Type B pancreatic cell (in vitro differentiated cells): ENCODE measurements at regions not wholly inside any gene's neighbourhood (a gene's known extent, or its start where the extent isn't known, plus 50 kb on each side); places are given as distances from the start of the nearest gene placed in this dataset.

Experiments used
- DNase-seq: peaks from one replicate; pipeline ENCODE4 v3.0.0; 2021; ENCODE audit warnings: mixed read lengths; ENCODE audit not compliant: unreplicated experiment; ENCODE audit errors: extremely low spot score
- H3K27ac Mint-ChIP-seq: 2 replicates; pipeline ENCODE4 v1.8.0; 2021; ENCODE audit warnings: mild to moderate bottlenecking, mixed read lengths
- H3K27me3 Mint-ChIP-seq: 2 replicates; pipeline ENCODE4 v1.8.0; 2021; ENCODE audit warnings: mixed read lengths
- H3K36me3 Mint-ChIP-seq: 2 replicates; pipeline ENCODE4 v1.8.0; 2021; ENCODE audit warnings: mixed read lengths
- H3K4me1 Mint-ChIP-seq: one replicate; pipeline ENCODE4 v1.8.0; 2021; ENCODE audit warnings: mixed read lengths; ENCODE audit not compliant: unreplicated experiment
- H3K4me3 Mint-ChIP-seq: 2 replicates; pipeline ENCODE4 v1.8.0; 2021; ENCODE audit warnings: mild to moderate bottlenecking, mixed read lengths
- H3K9me3 Mint-ChIP-seq: 2 replicates; pipeline ENCODE4 v1.8.0; 2021; ENCODE audit warnings: mixed read lengths
- CTCF ChIP-seq: fragments of 200-600 bp; sonication (generic); conservative IDR thresholded peaks from 2 replicates; pipeline ENCODE4 v1.5.0; 2021; ENCODE audit warnings: antibody characterized with exemption, mild to moderate bottlenecking

- Mint-ChIP-seq H3K4me3 (no peak overlapping the region), H3K27ac (no peak overlapping the region), H3K4me1 (no peaks in the 10 kb centered on the region), H3K36me3 (no peaks in the 10 kb centered on the region), H3K9me3 (peaks cover 7% of the 10 kb centered on the region), H3K27me3 (no peaks in the 10 kb centered on the region)
- DNase-seq = no peak
- no peak for TF ChIP-seq CTCF
Measured at GRCh38 chr9:80520231-80520630, 948.5 kb downstream of the TLE4 start.

GRCh38 chr9:80518441-80518840 is 946.7 kb downstream of the TLE4 start:
- H3K36me3 Mint-ChIP-seq = no peaks in the 10 kb centered on the region
- DNase-seq = no peak
- TF ChIP-seq CTCF = no peak
- H3K27ac Mint-ChIP-seq = no peak overlapping the region
- no peaks in the 10 kb centered on the region for H3K4me1 Mint-ChIP-seq
- no peak overlapping the region for H3K4me3 Mint-ChIP-seq
- H3K27me3 Mint-ChIP-seq = no peaks in the 10 kb centered on the region
- H3K9me3 Mint-ChIP-seq = peaks cover 7% of the 10 kb centered on the region

GRCh38 chr9:80516679-80517078 is 944.9 kb downstream of the TLE4 start:
- H3K9me3 Mint-ChIP-seq = peaks cover 7% of the 10 kb centered on the region
- H3K27ac Mint-ChIP-seq = no peak overlapping the region
- H3K4me3 Mint-ChIP-seq = no peak overlapping the region
- no peak for TF ChIP-seq CTCF
- no peak for DNase-seq
- no peaks in the 10 kb centered on the region for H3K36me3 Mint-ChIP-seq
- no peaks in the 10 kb centered on the region for H3K4me1 Mint-ChIP-seq
- H3K27me3 Mint-ChIP-seq = no peaks in the 10 kb centered on the region

- no peak for DNase-seq
- H3K9me3 Mint-ChIP-seq = no peaks in the 10 kb centered on the region
- H3K27me3 Mint-ChIP-seq = no peaks in the 10 kb centered on the region
- H3K4me3 Mint-ChIP-seq = no peak overlapping the region
- peaks cover 5% of the 10 kb centered on the region for H3K4me1 Mint-ChIP-seq
- peak; percentile 52 for TF ChIP-seq CTCF
- no peak overlapping the region for H3K27ac Mint-ChIP-seq
- H3K36me3 Mint-ChIP-seq = no peaks in the 10 kb centered on the region
Measured at GRCh38 chr9:80509358-80509757, 937.6 kb downstream of the TLE4 start.

- Mint-ChIP-seq H3K36me3 (no peaks in the 10 kb centered on the region), H3K4me3 (no peak overlapping the region), H3K27ac (no peak overlapping the region), H3K27me3 (no peaks in the 10 kb centered on the region), H3K9me3 (no peaks in the 10 kb centered on the region), H3K4me1 (peaks cover 15% of the 10 kb centered on the region)
- no peak for TF ChIP-seq CTCF
- no peak for DNase-seq
Measured at GRCh38 chr9:80507611-80508010, 935.8 kb downstream of the TLE4 start.

GRCh38 chr9:80504601-80505230 is 933.0 kb downstream of the TLE4 start:
- no peaks in the 10 kb centered on the region for H3K9me3 Mint-ChIP-seq
- no peaks in the 10 kb centered on the region for H3K36me3 Mint-ChIP-seq
- no peaks in the 10 kb centered on the region for H3K27me3 Mint-ChIP-seq
- peaks cover 30% of the 10 kb centered on the region for H3K4me1 Mint-ChIP-seq
- DNase-seq = no peak
- peak overlapping the region; percentile 21 for H3K4me3 Mint-ChIP-seq
- no peak for TF ChIP-seq CTCF
- H3K27ac Mint-ChIP-seq = peak overlapping the region; percentile 7
